WTC11 (cell line): ENCODE measurements at regions not wholly inside any gene's neighbourhood (a gene's known extent, or its start where the extent isn't known, plus 50 kb on each side); places are given as distances from the start of the nearest gene placed in this dataset.

Experiments used
- CREB1 ChIP-seq: sonication (generic); formaldehyde crosslinking; IDR thresholded peaks from 2 replicates; pipeline ENCODE4 v1.8.0; 2023; ENCODE audit warnings: mild to moderate bottlenecking, missing genetic modification reagents
- CREM ChIP-seq: sonication (generic); formaldehyde crosslinking; IDR thresholded peaks from 2 replicates; pipeline ENCODE4 v1.8.1; 2022; ENCODE audit warnings: mild to moderate bottlenecking, missing genetic modification reagents, moderate library complexity
- FOXP4 ChIP-seq: sonication (generic); formaldehyde crosslinking; IDR thresholded peaks from 2 replicates; pipeline ENCODE4 v1.8.0; 2022; ENCODE audit warnings: mild to moderate bottlenecking, missing genetic modification reagents
- MAX ChIP-seq: sonication (generic); formaldehyde crosslinking; IDR thresholded peaks from 2 replicates; pipeline ENCODE4 v1.8.0; 2022; ENCODE audit warnings: mild to moderate bottlenecking, missing genetic modification reagents
- MYBL2 ChIP-seq: sonication (generic); formaldehyde crosslinking; IDR thresholded peaks from 2 replicates; pipeline ENCODE4 v1.8.1; 2023; ENCODE audit warnings: mild to moderate bottlenecking, moderate library complexity, missing genetic modification reagents
- SOX15 ChIP-seq: fragments of 250-450 bp; sonication (Bioruptor Pico); IDR thresholded peaks from 2 replicates; pipeline ENCODE4 v1.9.0; 2021; ENCODE audit warnings: mild to moderate bottlenecking
- SP1 ChIP-seq: sonication (generic); formaldehyde crosslinking; conservative IDR thresholded peaks from 2 replicates; pipeline ENCODE4 v1.8.1; 2022; ENCODE audit warnings: missing genetic modification reagents
- TEAD1 ChIP-seq: sonication (generic); formaldehyde crosslinking; IDR thresholded peaks from 2 replicates; pipeline ENCODE4 v1.8.0; 2022; ENCODE audit warnings: mild to moderate bottlenecking, missing genetic modification reagents
- TP53 ChIP-seq: sonication (generic); formaldehyde crosslinking; IDR thresholded peaks from 2 replicates; pipeline ENCODE4 v1.8.1; 2023; ENCODE audit warnings: mild to moderate bottlenecking, missing genetic modification reagents
- ZNF423 ChIP-seq: fragments of 250-450 bp; sonication (Bioruptor Pico); IDR thresholded peaks from 2 replicates; pipeline ENCODE4 v2.1.2; 2022; ENCODE audit warnings: mild to moderate bottlenecking, moderate library complexity
- ZNF671 ChIP-seq: fragments of 250-450 bp; sonication (Bioruptor Pico); IDR thresholded peaks from 2 replicates; pipeline ENCODE4 v1.8.0; 2021; ENCODE audit warnings: mild to moderate bottlenecking
- TF ChIP-seq, protein P1 (sequence below): fragments of 200-600 bp; IDR thresholded peaks from 2 replicates; pipeline ENCODE4 v1.8.0; 2022; ENCODE audit warnings: antibody characterized with exemption
- TF ChIP-seq, protein P2 (sequence below): fragments of 250-450 bp; sonication (Bioruptor Pico); conservative IDR thresholded peaks from 2 replicates; pipeline ENCODE4 v1.9.0; 2021; ENCODE audit warnings: mild to moderate bottlenecking
- TF ChIP-seq, protein P3 (sequence below): sonication (generic); formaldehyde crosslinking; IDR thresholded peaks from 2 replicates; pipeline ENCODE4 v1.8.1; 2022; ENCODE audit warnings: mild to moderate bottlenecking, missing genetic modification reagents, moderate library complexity, borderline replicate concordance

DNA sequence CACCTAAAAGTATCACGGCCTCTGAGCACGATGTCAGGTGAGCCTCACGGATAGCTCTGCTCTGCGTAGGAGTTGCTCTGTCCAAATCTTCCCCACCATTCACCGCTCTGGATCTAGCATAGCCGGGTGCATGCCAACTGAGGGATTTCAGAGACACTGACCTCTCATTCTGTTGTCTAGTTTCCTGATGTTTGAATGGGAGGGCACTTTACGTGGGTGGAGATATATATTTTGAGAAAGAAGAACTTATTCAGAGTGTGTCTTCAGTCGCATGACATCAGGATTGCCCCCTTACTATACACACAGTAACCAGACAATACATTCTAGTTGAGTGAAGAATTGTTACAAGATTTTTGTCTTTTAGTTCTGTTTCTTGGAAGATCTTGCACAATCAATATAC is 96.5 kb upstream of the CITED2 start:
- TF ChIP-seq, protein P1, sequence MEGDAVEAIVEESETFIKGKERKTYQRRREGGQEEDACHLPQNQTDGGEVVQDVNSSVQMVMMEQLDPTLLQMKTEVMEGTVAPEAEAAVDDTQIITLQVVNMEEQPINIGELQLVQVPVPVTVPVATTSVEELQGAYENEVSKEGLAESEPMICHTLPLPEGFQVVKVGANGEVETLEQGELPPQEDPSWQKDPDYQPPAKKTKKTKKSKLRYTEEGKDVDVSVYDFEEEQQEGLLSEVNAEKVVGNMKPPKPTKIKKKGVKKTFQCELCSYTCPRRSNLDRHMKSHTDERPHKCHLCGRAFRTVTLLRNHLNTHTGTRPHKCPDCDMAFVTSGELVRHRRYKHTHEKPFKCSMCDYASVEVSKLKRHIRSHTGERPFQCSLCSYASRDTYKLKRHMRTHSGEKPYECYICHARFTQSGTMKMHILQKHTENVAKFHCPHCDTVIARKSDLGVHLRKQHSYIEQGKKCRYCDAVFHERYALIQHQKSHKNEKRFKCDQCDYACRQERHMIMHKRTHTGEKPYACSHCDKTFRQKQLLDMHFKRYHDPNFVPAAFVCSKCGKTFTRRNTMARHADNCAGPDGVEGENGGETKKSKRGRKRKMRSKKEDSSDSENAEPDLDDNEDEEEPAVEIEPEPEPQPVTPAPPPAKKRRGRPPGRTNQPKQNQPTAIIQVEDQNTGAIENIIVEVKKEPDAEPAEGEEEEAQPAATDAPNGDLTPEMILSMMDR = no peak
- TF ChIP-seq MYBL2 (CRISPR knock-in tag) (no peak), SP1 (CRISPR knock-in tag) (no peak), FOXP4 (CRISPR knock-in tag) (no peak), MAX (CRISPR knock-in tag) (no peak), ZNF423 (CRISPR knock-in tag) (no peak), SOX15 (no peak), TP53 (no peak), TEAD1 (CRISPR knock-in tag) (no peak), CREB1 (CRISPR knock-in tag) (no peak), ZNF671 (CRISPR knock-in tag) (no peak), CREM (CRISPR knock-in tag) (no peak)
- TF ChIP-seq, protein P2, sequence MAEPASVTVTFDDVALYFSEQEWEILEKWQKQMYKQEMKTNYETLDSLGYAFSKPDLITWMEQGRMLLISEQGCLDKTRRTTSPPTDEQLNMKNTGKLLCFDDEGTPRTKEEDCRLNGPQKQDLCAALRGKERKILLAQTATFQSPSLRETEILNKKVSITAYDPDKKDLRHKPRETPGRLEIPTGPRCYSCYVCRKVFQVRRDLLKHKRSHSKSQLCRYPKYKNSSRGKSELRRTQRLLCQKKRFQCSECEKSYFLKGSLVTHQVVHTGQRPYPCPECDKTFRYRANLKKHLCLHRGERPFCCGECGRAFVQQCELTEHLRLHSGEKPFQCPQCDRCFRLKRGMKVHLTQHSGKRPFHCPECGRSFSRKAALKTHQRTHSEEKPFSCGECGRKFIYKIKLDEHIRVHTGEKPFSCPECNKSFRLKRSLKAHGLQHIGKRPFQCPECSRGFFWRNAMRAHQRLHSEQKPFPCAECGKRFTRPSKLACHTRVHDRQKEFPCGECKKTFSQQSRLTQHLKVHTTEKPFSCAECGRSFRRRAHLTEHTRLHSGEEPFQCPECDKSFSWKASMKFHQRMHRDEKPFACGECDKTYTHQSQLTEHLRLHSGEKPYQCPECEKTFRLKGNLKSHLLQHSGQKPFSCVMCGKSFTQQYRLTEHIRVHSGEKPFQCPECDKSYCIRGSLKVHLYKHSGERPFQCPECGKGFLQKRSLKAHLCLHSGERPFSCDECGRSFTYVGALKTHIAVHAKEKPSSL = no peak
- TF ChIP-seq, protein P3, sequence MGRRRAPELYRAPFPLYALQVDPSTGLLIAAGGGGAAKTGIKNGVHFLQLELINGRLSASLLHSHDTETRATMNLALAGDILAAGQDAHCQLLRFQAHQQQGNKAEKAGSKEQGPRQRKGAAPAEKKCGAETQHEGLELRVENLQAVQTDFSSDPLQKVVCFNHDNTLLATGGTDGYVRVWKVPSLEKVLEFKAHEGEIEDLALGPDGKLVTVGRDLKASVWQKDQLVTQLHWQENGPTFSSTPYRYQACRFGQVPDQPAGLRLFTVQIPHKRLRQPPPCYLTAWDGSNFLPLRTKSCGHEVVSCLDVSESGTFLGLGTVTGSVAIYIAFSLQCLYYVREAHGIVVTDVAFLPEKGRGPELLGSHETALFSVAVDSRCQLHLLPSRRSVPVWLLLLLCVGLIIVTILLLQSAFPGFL = no peak
